DMS153 (cell line): ENCODE measurements at regions not wholly inside any gene's neighbourhood (a gene's known extent, or its start where the extent isn't known, plus 50 kb on each side); places are given as distances from the start of the nearest gene placed in this dataset.
A peak's percentile ranks its signal among the peaks of the same experiment; 100 is the strongest.

ENCODE experiments used
- DNase-seq: peaks from one replicate; lab custom pipeline; 2025; lab: John Stamatoyannopoulos, UW

- no peak for DNase-seq
Measured at GRCh38 chr7:156179872-156180390, 367.7 kb upstream of the SHH start.

DNA sequence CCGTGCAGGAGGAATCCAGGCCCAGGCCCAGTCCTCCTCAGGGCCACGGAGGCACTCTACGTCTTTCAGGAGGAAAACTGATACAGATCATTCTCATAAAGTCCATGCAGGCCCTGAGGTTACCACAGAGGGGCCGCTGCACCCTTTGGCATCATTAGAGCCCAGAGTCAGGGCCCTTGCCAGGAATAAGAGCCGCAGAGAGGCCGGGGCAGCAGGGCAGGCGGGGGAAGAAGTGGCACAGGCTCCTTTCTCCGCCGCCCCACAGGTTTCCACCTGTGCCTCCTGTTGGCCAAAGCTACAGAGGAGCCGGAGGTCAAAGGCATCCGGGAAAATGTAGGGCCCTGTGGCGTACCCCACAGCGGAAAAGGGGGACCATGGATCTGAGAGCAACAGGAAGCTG lies 366.6 kb upstream of the SHH start:
- no peak for DNase-seq

DNA sequence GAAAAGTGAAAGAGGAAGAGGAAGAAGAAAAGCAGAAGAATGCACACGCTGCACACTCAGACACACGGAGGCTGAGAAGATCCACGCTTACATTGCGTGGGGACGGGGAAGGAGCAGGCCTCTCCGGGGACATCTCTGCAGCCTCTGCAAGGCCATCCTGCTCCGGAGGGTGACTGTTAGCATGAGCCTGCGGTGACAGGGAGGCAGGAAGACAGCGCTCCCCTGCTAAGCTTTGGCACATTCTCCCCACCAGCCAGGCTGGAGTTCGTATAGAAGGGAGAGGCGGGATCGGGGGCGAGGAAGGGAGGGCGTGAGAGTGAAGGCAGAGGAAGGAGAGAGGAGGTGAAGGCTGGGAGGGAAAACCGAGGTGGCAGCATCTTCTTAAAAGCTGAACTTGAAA lies 366.0 kb upstream of the SHH start:
- no peak for DNase-seq

GRCh38 chr7:156177422-156178055 lies 365.3 kb upstream of the SHH start:
- peak; percentile 18 for DNase-seq

DNA sequence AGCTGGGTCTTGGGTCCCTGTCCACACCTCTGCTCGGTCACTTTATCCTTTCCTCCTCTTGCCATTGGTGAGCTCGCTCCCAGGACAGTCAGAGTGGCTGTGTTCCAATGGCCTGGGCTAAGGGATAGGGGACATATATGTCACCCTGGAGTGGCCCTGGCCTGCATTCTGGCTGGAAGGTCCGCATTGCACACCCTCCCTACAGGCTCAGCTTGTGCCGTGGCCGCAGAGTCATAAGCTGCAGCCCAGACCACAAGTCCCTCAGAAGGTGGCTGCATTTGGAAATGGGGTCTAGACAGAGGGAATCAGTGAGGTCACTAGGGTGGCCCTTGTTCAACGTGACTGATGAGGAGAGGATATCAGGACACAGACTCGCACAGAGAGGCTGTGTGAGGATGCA lies 363.8 kb upstream of the SHH start:
- no peak for DNase-seq

- DNase-seq: no peak
Measured at GRCh38 chr7:156175003-156175402, 362.7 kb upstream of the SHH start.

- DNase-seq: no peak
Measured at GRCh38 chr7:156174428-156174827, 362.2 kb upstream of the SHH start.

- no peak for DNase-seq
Measured at GRCh38 chr7:156173748-156174353, 361.6 kb upstream of the SHH start.

DNA sequence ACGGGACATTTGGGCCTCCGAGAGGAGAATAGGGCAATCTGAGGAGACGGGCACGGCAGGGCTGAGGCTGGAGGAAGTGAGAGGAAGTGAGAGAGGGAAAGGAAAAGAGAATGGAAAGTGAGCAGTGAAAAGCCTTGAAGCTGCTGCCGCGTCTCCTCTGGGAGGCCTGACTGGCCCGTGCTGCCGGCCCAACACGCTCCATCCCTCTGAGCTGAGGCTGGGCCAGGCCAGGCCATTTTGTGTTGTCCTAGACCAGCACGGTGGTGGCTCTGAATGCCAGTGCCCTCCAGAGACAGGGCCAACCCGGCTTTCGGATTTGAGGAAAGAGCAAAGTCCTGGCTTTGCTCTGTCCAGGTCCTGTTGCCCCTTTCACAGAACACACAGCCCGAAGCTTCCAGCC lies 361.1 kb upstream of the SHH start:
- no peak for DNase-seq

DNA sequence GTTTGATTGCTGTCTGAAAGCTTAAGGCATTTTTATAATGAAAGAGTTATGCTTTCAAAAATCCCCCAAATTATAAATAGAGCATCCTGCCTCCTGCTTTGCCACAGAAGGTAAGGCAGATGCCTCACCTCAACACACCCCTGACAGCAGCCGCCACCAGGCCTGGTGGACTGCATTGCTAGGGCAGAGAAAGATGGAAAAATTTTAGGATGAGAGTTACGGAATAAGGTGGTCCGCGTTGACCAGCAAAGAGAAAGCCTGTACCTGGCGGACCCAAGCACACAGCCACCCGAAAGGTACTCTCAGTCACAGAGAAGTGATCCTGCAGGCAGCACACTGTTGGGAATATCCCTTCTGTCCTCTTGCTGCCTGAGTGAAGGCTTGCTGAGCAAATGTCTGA lies 360.4 kb upstream of the SHH start:
- no peak for DNase-seq

DNA sequence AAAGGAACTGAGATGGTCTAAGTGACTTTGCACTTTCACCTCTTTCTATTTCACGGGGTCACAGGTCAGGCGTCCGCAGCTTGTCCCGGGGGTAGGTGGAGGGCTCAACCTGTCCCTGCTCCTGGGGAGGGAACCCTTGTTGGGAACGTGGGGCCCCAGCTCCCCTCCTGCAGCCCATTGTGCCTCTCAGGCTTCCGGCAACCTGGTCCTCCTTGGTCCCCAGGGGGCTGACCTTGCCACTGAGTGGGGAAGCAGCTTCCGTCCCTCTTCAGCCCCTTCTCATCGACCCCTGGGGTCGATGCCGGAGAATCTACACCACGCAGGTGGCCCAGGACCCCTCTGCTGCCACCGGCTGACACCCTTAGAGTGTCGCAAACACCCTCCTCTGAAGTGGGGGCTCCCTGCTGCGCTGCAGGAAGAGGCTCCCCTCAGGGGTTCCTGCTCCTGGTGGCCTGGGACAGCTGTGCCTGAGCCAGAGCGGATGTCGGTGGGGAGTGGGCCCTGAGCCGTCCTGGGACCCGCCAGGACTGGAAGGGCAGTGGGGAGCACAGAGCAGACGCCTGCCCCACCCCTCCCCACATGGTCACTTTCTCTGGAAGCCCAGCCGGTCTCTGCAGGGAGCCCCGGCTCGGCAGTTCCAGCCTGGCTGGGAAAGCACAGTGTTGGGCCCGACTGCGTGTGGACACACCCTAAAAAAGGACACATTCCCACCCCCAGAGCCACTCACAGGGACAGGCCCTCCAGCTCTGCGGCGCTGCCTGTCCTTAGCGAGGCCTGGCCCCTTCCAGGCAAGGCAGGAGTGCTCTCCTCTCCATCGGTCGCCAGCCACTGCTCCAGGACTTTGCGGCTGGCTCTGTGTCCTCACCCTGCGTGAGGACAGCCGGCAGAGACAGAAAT lies 357.5 kb upstream of the SHH start:
- DNase-seq: no peak

GRCh38 chr7:156168434-156168833 lies 356.2 kb upstream of the SHH start:
- DNase-seq: no peak

- DNase-seq: no peak
Measured at GRCh38 chr7:156167987-156168386, 355.7 kb upstream of the SHH start.

- no peak for DNase-seq
Measured at GRCh38 chr7:156167417-156167807, 355.1 kb upstream of the SHH start.

GRCh38 chr7:156166692-156167416 lies 354.6 kb upstream of the SHH start:
- no peak for DNase-seq

- no peak for DNase-seq
Measured at GRCh38 chr7:156163747-156164146, 351.5 kb upstream of the SHH start.

GRCh38 chr7:156162451-156162850 lies 350.2 kb upstream of the SHH start:
- DNase-seq: no peak

- DNase-seq: no peak
Measured at GRCh38 chr7:156160811-156161210, 348.5 kb upstream of the SHH start.

GRCh38 chr7:156158693-156159092 lies 346.4 kb upstream of the SHH start:
- DNase-seq: no peak

GRCh38 chr7:156158213-156158612 lies 345.9 kb upstream of the SHH start:
- no peak for DNase-seq

DNA sequence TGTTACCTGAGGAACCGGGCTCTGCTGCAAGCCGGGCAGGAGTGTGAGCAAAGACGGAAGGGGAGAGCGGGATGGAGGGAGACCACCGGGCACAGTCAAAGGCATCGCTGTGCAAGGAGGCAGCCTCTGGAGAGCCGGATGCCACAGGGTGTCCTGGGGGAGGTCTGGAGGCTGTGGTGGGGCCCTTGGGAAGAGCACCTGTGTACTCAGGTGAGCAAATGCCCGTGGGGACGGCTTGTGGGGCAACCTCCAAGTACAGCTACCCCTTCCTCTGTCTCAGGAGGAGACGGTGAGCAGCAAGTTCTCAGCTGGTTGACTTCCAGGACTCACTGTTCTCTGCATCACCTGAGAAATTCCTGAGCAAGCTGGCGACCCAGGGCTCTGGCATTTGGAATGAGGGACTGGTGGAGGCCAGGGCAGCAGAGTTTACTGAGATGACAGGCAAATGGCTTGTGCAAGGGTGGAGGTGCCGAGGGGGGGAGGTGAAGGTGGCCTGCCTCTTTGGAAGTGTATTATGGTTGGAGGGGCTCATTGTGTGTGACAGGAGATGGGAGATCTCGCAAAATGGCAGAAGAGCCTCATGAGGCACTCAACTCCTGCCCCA lies 345.2 kb upstream of the SHH start:
- no peak for DNase-seq
